ENCODE measurements at regions not wholly inside any gene's neighbourhood (a gene's known extent, or its start where the extent isn't known, plus 50 kb on each side); places are given as distances from the start of the nearest gene placed in this dataset.

DNA sequence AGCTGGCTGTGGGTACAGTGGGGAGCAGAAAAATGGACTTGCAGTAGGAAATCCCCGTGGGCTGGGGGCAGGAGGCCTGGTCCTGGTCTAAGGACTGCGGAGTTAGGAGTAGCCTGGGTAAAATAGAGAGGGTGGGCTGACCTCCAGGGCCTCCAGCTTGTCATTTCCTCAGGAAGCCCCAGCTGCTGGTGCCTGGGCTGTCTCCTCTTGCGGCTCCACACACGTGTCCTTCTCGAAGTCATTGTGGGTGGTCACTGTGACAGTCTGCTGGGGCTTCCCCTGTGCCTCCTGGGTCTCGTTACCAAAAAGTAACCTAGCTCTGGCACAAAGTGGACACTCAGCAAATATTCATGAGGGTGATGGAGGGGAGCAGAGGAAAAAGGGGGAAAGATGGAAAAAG, 259.7 kb downstream of the FGF9 start:
- TF ChIP-seq, protein P1, sequence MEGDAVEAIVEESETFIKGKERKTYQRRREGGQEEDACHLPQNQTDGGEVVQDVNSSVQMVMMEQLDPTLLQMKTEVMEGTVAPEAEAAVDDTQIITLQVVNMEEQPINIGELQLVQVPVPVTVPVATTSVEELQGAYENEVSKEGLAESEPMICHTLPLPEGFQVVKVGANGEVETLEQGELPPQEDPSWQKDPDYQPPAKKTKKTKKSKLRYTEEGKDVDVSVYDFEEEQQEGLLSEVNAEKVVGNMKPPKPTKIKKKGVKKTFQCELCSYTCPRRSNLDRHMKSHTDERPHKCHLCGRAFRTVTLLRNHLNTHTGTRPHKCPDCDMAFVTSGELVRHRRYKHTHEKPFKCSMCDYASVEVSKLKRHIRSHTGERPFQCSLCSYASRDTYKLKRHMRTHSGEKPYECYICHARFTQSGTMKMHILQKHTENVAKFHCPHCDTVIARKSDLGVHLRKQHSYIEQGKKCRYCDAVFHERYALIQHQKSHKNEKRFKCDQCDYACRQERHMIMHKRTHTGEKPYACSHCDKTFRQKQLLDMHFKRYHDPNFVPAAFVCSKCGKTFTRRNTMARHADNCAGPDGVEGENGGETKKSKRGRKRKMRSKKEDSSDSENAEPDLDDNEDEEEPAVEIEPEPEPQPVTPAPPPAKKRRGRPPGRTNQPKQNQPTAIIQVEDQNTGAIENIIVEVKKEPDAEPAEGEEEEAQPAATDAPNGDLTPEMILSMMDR (IDR thresholded peaks at IDR 0.05): no peak
- TF ChIP-seq POLR2AphosphoS5 (IDR thresholded peaks at IDR 0.05): no peak
